ENCODE measurements at regions not wholly inside any gene's neighbourhood (a gene's known extent, or its start where the extent isn't known, plus 50 kb on each side); places are given as distances from the start of the nearest gene placed in this dataset.

DNA sequence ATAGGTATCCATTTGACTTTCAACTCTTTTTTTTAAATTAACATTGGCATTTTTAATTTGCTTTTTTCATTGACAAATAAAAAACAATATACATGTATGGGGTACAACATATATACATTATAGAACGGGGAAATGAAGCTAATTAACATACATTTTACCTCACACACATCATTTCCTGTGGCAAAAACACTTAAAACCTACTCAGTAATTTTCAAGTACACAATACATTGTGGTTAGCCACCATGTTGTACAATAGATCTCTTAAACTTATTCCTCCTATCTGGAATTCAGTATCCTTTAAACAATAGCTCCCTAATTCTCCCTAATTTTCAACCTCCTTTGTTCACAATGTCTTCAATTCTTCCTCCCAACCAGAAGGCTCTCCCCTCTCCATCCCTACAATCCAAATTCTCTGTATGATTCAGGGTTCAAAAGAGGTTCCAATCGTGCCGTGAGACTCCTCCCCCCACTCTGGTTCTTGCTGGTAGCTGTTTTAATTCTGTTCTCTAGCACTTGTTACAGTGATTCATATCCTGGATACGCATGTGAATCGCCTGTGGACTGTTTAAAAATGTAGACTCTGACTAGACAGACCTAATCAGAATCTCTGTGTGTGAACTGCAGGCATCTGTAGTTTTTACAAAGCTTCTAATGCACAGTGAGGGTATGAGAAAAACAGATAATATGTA is 87.6 kb upstream of the DUSP10 start:
- TF ChIP-seq SP1 (IDR thresholded peaks at IDR 0.05) (no peak), FOXM1 (IDR thresholded peaks at IDR 0.05; ENCODE audit: borderline replicate concordance) (no peak), SUZ12 (IDR thresholded peaks at IDR 0.05) (no peak), BHLHE40 (IDR thresholded peaks at IDR 0.05; ENCODE audit: borderline replicate concordance) (no peak), FOXA1 (IDR thresholded peaks at IDR 0.05) (no peak), CTBP1 (IDR thresholded peaks at IDR 0.05; ENCODE audit: borderline replicate concordance) (no peak), HDGF (IDR thresholded peaks at IDR 0.05; ENCODE audit: borderline replicate concordance) (no peak), ARNT (IDR thresholded peaks at IDR 0.05) (no peak), ELF4 (IDR thresholded peaks at IDR 0.05) (no peak)
- DNase-seq (ENCODE audit: extremely low spot score): no peak
- CTCF ChIA-PET: interaction anchor here (1.0 kb wide), 1 partner anchor 27 kb away, joined by 7 read pairs; no protein-coding TSS in a partner anchor
- POLR2A ChIA-PET: interaction anchor here (0.7 kb wide), 1 partner anchor 88 kb away, joined by 3 read pairs; the partner anchor contains the start of gene DUSP10

DNA sequence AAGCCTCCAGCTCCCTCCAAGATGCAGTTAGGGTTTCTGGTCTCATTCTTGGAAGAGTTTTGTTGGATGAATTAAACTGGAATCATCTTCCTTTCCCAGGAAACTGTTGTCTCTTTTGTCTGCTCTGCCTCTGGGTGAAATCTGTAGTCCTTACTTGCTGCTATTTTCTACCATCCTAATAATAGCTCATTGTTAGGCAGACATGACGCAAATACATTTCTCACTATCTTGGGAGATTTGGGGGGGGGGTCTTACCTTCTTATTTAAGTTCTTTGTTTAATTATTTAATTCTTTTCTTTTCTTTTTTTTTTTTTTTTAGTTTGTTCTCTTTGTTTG is 85.4 kb upstream of the DUSP10 start:
- ChIA-PET POLR2A (no interaction called here), CTCF (no interaction called here)
- TF ChIP-seq ZNF384 (IDR thresholded peaks at IDR 0.05): no peak
- no peak for TF ChIP-seq FOXK2 (IDR thresholded peaks at IDR 0.05)
- no peak for TF ChIP-seq HDGF (IDR thresholded peaks at IDR 0.05; ENCODE audit: borderline replicate concordance)
- TF ChIP-seq FOXA1 (IDR thresholded peaks at IDR 0.05): no peak
- no peak for TF ChIP-seq BHLHE40 (IDR thresholded peaks at IDR 0.05; ENCODE audit: borderline replicate concordance)
- TF ChIP-seq, protein P1, sequence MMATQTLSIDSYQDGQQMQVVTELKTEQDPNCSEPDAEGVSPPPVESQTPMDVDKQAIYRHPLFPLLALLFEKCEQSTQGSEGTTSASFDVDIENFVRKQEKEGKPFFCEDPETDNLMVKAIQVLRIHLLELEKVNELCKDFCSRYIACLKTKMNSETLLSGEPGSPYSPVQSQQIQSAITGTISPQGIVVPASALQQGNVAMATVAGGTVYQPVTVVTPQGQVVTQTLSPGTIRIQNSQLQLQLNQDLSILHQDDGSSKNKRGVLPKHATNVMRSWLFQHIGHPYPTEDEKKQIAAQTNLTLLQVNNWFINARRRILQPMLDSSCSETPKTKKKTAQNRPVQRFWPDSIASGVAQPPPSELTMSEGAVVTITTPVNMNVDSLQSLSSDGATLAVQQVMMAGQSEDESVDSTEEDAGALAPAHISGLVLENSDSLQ (IDR thresholded peaks at IDR 0.05): no peak
- no peak for TF ChIP-seq SUZ12 (IDR thresholded peaks at IDR 0.05)
- TF ChIP-seq ELF4 (IDR thresholded peaks at IDR 0.05): no peak
- no peak for TF ChIP-seq SP1 (IDR thresholded peaks at IDR 0.05)
- TF ChIP-seq L3MBTL2 (conservative IDR thresholded peaks at IDR 0.05): no peak
- no peak for DNase-seq (ENCODE audit: extremely low spot score)

DNA sequence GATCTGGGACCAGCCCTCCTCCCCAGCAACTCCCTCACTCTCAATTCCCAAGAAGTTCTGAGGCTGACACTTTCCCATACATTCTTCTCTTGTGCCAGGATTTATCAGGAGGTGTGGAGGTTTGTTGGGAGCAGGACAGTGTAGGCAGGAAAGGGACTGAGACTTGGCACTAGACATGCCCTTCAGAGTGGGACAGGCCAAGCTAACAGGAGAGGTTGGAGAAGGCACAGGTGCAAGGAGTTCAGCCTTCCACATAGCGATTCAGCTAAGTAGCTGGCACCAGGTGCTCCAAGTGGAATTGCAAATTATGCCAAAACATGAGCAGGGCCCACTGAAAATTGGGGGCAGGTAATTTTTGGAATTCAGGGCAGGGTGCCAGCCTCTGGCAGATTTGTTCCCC is 83.0 kb upstream of the DUSP10 start:
- TF ChIP-seq TARDBP (IDR thresholded peaks at IDR 0.05): no peak
- no peak for TF ChIP-seq SP1 (IDR thresholded peaks at IDR 0.05)
- no peak for TF ChIP-seq HDGF (IDR thresholded peaks at IDR 0.05; ENCODE audit: borderline replicate concordance)
- no peak for TF ChIP-seq FOXK2 (IDR thresholded peaks at IDR 0.05)
- TF ChIP-seq ELF4 (IDR thresholded peaks at IDR 0.05): no peak
- TF ChIP-seq ARNT (IDR thresholded peaks at IDR 0.05): no peak
- no peak for TF ChIP-seq NFRKB (IDR thresholded peaks at IDR 0.05)
- no peak for TF ChIP-seq L3MBTL2 (conservative IDR thresholded peaks at IDR 0.05)
- TF ChIP-seq, protein P1 (IDR thresholded peaks at IDR 0.05): no peak
- TF ChIP-seq SUZ12 (IDR thresholded peaks at IDR 0.05): no peak
- no peak for TF ChIP-seq CTBP1 (IDR thresholded peaks at IDR 0.05; ENCODE audit: borderline replicate concordance)
- TF ChIP-seq BHLHE40 (IDR thresholded peaks at IDR 0.05; ENCODE audit: borderline replicate concordance): no peak
- no peak for TF ChIP-seq LEF1 (IDR thresholded peaks at IDR 0.05; ENCODE audit: borderline replicate concordance)
- no peak for TF ChIP-seq FOXA1 (IDR thresholded peaks at IDR 0.05)
- TF ChIP-seq FOXM1 (IDR thresholded peaks at IDR 0.05; ENCODE audit: borderline replicate concordance): no peak
- no peak for TF ChIP-seq ZNF384 (IDR thresholded peaks at IDR 0.05)

DNA sequence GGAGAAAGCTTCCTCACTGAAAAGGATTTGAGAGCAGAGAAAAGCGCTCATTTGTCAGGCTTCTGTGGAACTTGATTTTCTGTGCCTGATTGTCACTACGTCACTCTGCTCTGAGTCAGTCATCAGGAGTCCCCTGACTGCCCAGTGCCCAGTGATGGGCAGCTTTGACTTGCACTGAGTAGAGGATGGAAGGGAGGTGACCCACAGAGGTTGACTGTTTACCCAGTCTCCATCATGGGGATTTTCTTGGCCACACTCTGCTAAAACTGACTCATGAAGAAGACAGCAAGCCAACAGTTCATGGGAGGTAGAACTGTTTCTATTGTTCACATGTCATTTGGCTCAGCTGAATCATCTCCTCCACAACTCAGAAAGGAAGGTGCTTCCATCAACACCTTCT is 82.1 kb upstream of the DUSP10 start:
- POLR2A ChIA-PET: no interaction called here
- TF ChIP-seq ZNF384 (IDR thresholded peaks at IDR 0.05) (no peak), ARNT (IDR thresholded peaks at IDR 0.05) (no peak), FOXM1 (IDR thresholded peaks at IDR 0.05; ENCODE audit: borderline replicate concordance) (no peak), FOXA1 (IDR thresholded peaks at IDR 0.05) (no peak), BHLHE40 (IDR thresholded peaks at IDR 0.05; ENCODE audit: borderline replicate concordance) (no peak)
- DNase-seq (ENCODE audit: extremely low spot score): no peak

More for the DNA sequence above, 83.0 kb upstream of the DUSP10 start:
- CTCF ChIA-PET: no interaction called here
- DNase-seq (ENCODE audit: extremely low spot score): no peak
- POLR2A ChIA-PET: no interaction called here

DNA sequence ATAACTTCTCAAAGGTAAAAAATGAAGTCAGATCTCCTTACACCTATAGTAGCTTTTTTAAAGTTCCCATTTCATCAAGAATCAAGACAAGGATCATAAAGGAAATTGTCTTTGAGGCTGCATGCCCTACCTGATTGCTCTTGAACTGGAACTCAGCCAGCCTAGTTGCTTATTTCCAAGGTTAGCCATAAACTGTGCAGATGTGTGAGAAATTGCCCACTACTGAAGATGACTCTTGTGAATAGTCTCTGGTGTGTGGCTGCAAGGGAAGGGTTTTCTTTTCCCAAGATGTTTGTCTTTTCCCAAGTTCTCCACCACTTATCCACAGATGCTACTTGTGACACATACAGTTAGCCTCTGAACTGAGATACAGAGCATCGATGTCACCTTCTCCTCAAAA is 81.7 kb upstream of the DUSP10 start:
- no peak for TF ChIP-seq CTBP1 (IDR thresholded peaks at IDR 0.05; ENCODE audit: borderline replicate concordance)
- no peak for TF ChIP-seq ELF4 (IDR thresholded peaks at IDR 0.05)
- no peak for TF ChIP-seq HDGF (IDR thresholded peaks at IDR 0.05; ENCODE audit: borderline replicate concordance)
- TF ChIP-seq LEF1 (IDR thresholded peaks at IDR 0.05; ENCODE audit: borderline replicate concordance): no peak
- no peak for TF ChIP-seq TARDBP (IDR thresholded peaks at IDR 0.05)
- TF ChIP-seq FOXM1 (IDR thresholded peaks at IDR 0.05; ENCODE audit: borderline replicate concordance): no peak
- TF ChIP-seq, protein P1 (IDR thresholded peaks at IDR 0.05): no peak
- no peak for TF ChIP-seq ARNT (IDR thresholded peaks at IDR 0.05)
- TF ChIP-seq NFRKB (IDR thresholded peaks at IDR 0.05): no peak
- no peak for TF ChIP-seq L3MBTL2 (conservative IDR thresholded peaks at IDR 0.05)
- no peak for TF ChIP-seq FOXK2 (IDR thresholded peaks at IDR 0.05)
- no peak for DNase-seq (ENCODE audit: extremely low spot score)
- ChIA-PET CTCF (no interaction called here), POLR2A (no interaction called here)

More for the DNA sequence above, 82.1 kb upstream of the DUSP10 start:
- CTCF ChIA-PET: no interaction called here

DNA sequence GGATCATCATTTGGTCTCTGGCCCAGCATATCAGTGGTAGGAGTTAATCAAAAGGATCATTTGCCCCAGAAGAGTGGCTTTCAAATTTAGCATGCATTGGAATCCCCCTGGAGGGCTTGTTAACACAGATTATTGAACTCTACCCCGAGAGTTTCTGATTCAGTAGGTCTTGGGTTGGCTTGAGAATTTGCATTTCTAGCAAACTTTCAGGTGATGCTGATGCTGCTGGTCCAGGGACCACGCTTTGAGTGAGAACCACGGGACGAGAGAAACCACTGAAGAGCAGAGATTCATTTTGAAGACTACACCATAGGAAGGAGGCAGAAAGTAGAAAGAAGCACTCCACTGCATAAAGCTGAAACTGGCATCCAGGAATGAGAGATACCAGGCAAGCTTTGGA is 81.3 kb upstream of the DUSP10 start:
- TF ChIP-seq LEF1 (IDR thresholded peaks at IDR 0.05; ENCODE audit: borderline replicate concordance) (no peak), ELF4 (IDR thresholded peaks at IDR 0.05) (no peak), TARDBP (IDR thresholded peaks at IDR 0.05) (no peak), FOXK2 (IDR thresholded peaks at IDR 0.05) (no peak), CTBP1 (IDR thresholded peaks at IDR 0.05; ENCODE audit: borderline replicate concordance) (no peak), HDGF (IDR thresholded peaks at IDR 0.05; ENCODE audit: borderline replicate concordance) (no peak), FOXM1 (IDR thresholded peaks at IDR 0.05; ENCODE audit: borderline replicate concordance) (no peak), FOXA1 (IDR thresholded peaks at IDR 0.05) (no peak), L3MBTL2 (conservative IDR thresholded peaks at IDR 0.05) (no peak)
- no peak for DNase-seq (ENCODE audit: extremely low spot score)
- CTCF ChIA-PET: no interaction called here
- POLR2A ChIA-PET: no interaction called here
